Neural progenitor cell (in vitro differentiated cells): ENCODE measurements at regions not wholly inside any gene's neighbourhood (a gene's known extent, or its start where the extent isn't known, plus 50 kb on each side); places are given as distances from the start of the nearest gene placed in this dataset.
"Not testable (repeated sequence)": the region's sequence is repeated elsewhere in the genome, so short reads cannot be mapped to it uniquely, and the experiment has no call there.

ENCODE experiments used
- EZH2 ChIP-seq: fragments of 200-600 bp; sonication (generic); IDR thresholded peaks from 2 replicates; pipeline ENCODE4 v1.6.1; 2017; ENCODE audit warnings: antibody characterized with exemption, mild to moderate bottlenecking, moderate library complexity
- EZH2phosphoT487 ChIP-seq: fragments of 200-600 bp; sonication (generic); IDR thresholded peaks from 2 replicates; pipeline ENCODE4 v1.6.1; 2017; ENCODE audit warnings: antibody characterized with exemption
- TF ChIP-seq, protein P1 (sequence below): fragments of 200-600 bp; sonication (generic); IDR thresholded peaks from 2 replicates; pipeline ENCODE4 v1.5.1; 2017; ENCODE audit warnings: antibody characterized with exemption, mild to moderate bottlenecking

DNA sequence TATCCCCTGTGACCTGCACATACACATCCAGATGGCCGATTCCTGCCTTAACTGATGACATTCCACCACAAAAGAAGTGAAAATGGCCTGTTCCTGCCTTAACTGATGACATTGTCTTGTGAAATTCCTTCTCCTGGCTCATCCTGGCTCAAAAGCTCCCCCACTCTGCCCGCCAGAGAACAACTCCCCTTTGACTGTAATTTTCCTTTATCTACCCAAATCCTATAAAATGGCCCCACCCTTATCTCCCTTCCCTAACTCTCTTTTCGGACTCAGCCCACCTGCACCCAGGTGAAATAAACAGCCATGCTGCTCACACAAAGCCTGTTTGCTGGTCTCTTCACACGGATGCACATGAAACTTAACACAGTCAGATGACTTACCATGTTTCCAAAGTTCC lies 403.8 kb downstream of the TBC1D32 start:
- TF ChIP-seq, protein P1, sequence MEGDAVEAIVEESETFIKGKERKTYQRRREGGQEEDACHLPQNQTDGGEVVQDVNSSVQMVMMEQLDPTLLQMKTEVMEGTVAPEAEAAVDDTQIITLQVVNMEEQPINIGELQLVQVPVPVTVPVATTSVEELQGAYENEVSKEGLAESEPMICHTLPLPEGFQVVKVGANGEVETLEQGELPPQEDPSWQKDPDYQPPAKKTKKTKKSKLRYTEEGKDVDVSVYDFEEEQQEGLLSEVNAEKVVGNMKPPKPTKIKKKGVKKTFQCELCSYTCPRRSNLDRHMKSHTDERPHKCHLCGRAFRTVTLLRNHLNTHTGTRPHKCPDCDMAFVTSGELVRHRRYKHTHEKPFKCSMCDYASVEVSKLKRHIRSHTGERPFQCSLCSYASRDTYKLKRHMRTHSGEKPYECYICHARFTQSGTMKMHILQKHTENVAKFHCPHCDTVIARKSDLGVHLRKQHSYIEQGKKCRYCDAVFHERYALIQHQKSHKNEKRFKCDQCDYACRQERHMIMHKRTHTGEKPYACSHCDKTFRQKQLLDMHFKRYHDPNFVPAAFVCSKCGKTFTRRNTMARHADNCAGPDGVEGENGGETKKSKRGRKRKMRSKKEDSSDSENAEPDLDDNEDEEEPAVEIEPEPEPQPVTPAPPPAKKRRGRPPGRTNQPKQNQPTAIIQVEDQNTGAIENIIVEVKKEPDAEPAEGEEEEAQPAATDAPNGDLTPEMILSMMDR = not testable (repeated sequence)
- not testable (repeated sequence) for TF ChIP-seq EZH2phosphoT487, EZH2
